NB4 (cell line): ENCODE measurements at regions not wholly inside any gene's neighbourhood (a gene's known extent, or its start where the extent isn't known, plus 50 kb on each side); places are given as distances from the start of the nearest gene placed in this dataset.

Experiments
- DNase-seq: peaks from one replicate; pipeline ENCODE4 v3.0.0; 2010; ENCODE audit warnings: low read depth
- H3K4me3 ChIP-seq: one replicate; pipeline ENCODE4 v1.5.1; 2011; ENCODE audit warnings: mild to moderate bottlenecking, low read depth, low read length, moderate library complexity
- CTCF ChIP-seq: IDR thresholded peaks from one replicate; pipeline ENCODE4 v1.5.1; 2012; ENCODE audit warnings: low read depth, low read length
- MAX ChIP-seq: IDR thresholded peaks from 2 replicates; pipeline ENCODE4 v1.6.1; 2011; ENCODE audit warnings: low read depth, low read length
- MYC ChIP-seq: IDR thresholded peaks from 2 replicates; pipeline ENCODE4 v1.6.1; 2011; ENCODE audit warnings: low read depth, low read length
- POLR2A ChIP-seq: IDR thresholded peaks from 2 replicates; pipeline ENCODE4 v1.6.1; 2011; ENCODE audit warnings: mild to moderate bottlenecking; ENCODE audit not compliant: insufficient read length; ENCODE audit errors: extremely low read depth

GRCh38 chr4:144351306-144351705 is 210.8 kb upstream of the GYPA start:
- no peak for DNase-seq
- H3K4me3 ChIP-seq: no peak overlapping the region
- TF ChIP-seq POLR2A: no peak
- no peak for TF ChIP-seq MYC
- TF ChIP-seq MAX: no peak
- TF ChIP-seq CTCF: no peak

- DNase-seq: no peak
- no peak for TF ChIP-seq MAX
- TF ChIP-seq CTCF: no peak
- TF ChIP-seq POLR2A: no peak
- TF ChIP-seq MYC: no peak
- H3K4me3 ChIP-seq: no peak overlapping the region
These were observed 212.8 kb upstream of the GYPA start for GRCh38 chr4:144353292-144353691.

GRCh38 chr4:144355811-144356757 is 215.6 kb upstream of the GYPA start:
- peak; percentile 74 for DNase-seq
- no peak for TF ChIP-seq MYC
- TF ChIP-seq CTCF: peak; percentile 15
- no peak overlapping the region for H3K4me3 ChIP-seq

GRCh38 chr4:144356941-144357381 is 216.4 kb upstream of the GYPA start:
- no peak for DNase-seq
- H3K4me3 ChIP-seq: no peak overlapping the region
- no peak for TF ChIP-seq MAX
- no peak for TF ChIP-seq MYC
- no peak for TF ChIP-seq CTCF

- no peak overlapping the region for H3K4me3 ChIP-seq
- no peak for TF ChIP-seq POLR2A
- no peak for TF ChIP-seq MAX
- TF ChIP-seq MYC: no peak
- TF ChIP-seq CTCF: no peak
- no peak for DNase-seq
These were observed 217.5 kb upstream of the GYPA start for GRCh38 chr4:144357975-144358374.
